ENCODE measurements at regions not wholly inside any gene's neighbourhood (a gene's known extent, or its start where the extent isn't known, plus 50 kb on each side); places are given as distances from the start of the nearest gene placed in this dataset.
"Not testable (repeated sequence)": the region's sequence is repeated elsewhere in the genome, so short reads cannot be mapped to it uniquely, and the experiment has no call there.

DNA sequence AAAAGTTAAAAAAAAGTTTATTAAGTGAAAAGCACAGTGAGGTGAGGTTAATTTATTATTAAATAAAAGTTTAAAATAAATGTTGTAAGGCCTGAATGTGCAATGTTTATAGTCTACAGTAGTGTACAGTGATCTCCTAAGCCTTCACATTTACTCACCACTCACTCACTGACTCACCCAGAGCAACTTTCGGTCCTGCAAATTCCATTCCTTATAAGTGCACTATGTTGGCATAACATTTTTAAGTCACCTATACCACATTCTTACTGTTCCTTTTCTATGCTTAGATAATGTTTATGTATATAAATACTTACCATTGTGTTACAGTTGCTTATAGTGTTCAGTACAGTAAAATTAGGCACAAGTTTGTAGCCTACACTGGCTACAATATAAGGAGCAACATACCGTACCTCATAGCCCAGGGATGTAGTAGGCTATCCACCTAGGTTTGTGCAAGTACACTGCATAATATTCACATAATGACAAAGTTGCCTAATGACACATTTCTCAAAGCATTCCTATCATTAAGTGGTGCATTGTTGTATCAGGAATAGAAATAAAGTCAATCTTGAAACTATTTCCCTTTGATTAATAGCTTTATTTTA, 426.5 kb upstream of the BRINP3 start:
- ATAC-seq: no peak
- DNase-seq: no peak
- H3K36me3 Mint-ChIP-seq: no peaks in the 10 kb centered on the region
- H3K4me3 Mint-ChIP-seq: no peak overlapping the region
- no peaks in the 10 kb centered on the region for H3K4me1 Mint-ChIP-seq
- peaks cover 8% of the 10 kb centered on the region for H3K9me3 Mint-ChIP-seq (ENCODE audit: low read depth)
- H3K27me3 Mint-ChIP-seq: no peaks in the 10 kb centered on the region
- H3K27ac Mint-ChIP-seq: no peak overlapping the region
- CTCF ChIA-PET: no interaction called here

DNA sequence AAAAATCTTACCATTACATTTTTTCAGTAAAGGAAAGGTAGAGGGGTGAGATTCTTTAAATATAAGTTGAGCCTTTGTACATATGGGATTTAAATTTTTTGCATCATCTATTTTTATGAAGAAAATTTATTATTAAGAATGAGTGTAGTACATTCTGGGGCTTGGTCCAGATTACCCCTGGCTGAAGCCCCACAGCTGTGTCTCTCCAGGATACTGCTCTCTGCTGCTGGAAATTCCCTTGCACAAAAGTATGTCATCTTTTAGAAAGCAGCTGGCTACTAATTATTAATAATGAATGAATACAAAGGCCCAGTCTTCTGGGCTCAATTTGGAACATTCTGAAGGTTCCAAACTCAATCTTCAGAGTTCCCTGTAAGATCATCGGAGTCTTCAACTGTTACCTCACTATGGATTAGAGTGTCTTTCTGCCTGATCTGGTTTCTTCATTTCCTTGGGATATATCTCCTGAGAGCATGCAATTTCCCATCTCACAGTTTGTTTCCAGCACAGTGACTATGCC, 428.6 kb upstream of the BRINP3 start:
- no peak overlapping the region for H3K27ac Mint-ChIP-seq
- H3K9me3 Mint-ChIP-seq (ENCODE audit: low read depth): peaks cover 8% of the 10 kb centered on the region
- no peaks in the 10 kb centered on the region for H3K36me3 Mint-ChIP-seq
- DNase-seq (no peak), ATAC-seq (no peak)
- CTCF ChIA-PET: no interaction called here
- H3K4me1 Mint-ChIP-seq: no peaks in the 10 kb centered on the region
- H3K27me3 Mint-ChIP-seq: no peaks in the 10 kb centered on the region
- H3K4me3 Mint-ChIP-seq: no peak overlapping the region

DNA sequence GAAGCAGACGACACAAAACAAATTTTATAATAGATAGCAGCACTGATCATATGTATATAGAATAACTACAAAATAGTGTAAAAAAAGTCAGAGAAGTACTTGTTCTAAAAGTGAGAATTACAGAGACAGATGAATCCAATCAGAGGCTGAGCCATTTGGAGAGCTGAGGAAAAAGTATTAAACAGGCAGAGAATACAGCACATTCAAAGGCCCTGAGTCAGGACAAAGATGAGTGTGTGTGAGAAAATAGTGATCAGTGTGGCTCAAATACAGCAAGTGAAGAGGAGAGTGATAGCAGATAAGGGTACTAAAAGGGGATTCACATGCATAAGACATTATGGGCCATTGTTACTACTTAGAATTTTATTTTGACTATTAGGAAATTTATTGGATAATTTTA, 430.6 kb upstream of the BRINP3 start:
- no peak for ATAC-seq
- H3K27me3 Mint-ChIP-seq: no peaks in the 10 kb centered on the region
- CTCF ChIA-PET: no interaction called here
- no peaks in the 10 kb centered on the region for H3K36me3 Mint-ChIP-seq
- H3K4me1 Mint-ChIP-seq: no peaks in the 10 kb centered on the region
- peaks cover 9% of the 10 kb centered on the region for H3K9me3 Mint-ChIP-seq (ENCODE audit: low read depth)
- H3K4me3 Mint-ChIP-seq: no peak overlapping the region
- DNase-seq: no peak
- H3K27ac Mint-ChIP-seq: no peak overlapping the region

DNA sequence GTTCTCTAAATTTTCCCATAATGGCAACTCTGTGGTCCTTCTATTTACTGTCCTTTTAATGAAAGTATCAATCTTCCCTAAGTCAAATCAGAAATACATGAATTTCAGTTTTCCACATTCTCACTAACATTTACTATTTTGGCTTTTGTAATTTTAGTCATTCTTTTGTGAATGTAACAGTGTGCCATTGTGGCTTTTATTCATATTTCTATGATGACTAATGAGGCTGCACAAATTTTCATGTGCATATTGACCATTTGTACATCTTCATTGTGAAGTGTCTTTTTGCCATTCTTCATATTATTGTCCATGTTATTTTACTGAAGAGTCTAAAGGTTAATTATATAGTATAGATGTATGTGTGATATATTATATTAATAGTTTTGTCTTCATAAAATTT, 431.0 kb upstream of the BRINP3 start:
- H3K9me3 Mint-ChIP-seq (ENCODE audit: low read depth): peaks cover 9% of the 10 kb centered on the region
- no peaks in the 10 kb centered on the region for H3K36me3 Mint-ChIP-seq
- H3K27ac Mint-ChIP-seq: no peak overlapping the region
- no peak for ATAC-seq
- CTCF ChIA-PET: no interaction called here
- no peak for DNase-seq
- H3K27me3 Mint-ChIP-seq: no peaks in the 10 kb centered on the region
- H3K4me3 Mint-ChIP-seq: no peak overlapping the region
- no peaks in the 10 kb centered on the region for H3K4me1 Mint-ChIP-seq

DNA sequence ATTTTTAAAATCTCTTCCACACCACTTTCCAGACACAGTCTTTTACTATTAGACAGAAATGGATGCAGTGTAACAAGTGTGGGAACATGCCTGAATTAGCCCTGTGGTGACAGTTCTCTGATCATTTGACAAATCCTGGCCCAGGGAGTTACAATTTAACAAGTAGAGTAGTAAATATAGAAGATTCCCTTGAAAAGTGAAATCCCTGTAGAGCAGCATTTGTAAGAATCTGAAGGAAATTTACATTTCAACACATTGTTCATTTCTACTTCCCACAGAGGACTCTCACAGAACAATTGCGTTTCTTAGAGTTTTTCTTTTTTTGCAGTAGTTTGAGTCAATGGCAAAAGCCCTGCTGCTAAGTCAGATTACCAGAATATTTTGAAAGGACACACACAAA, 458.3 kb upstream of the BRINP3 start:
- no peaks in the 10 kb centered on the region for H3K4me1 Mint-ChIP-seq
- H3K27me3 Mint-ChIP-seq: no peaks in the 10 kb centered on the region
- CTCF ChIA-PET: no interaction called here
- no peaks in the 10 kb centered on the region for H3K36me3 Mint-ChIP-seq
- peaks cover 6% of the 10 kb centered on the region for H3K9me3 Mint-ChIP-seq (ENCODE audit: low read depth)
- no peak overlapping the region for H3K4me3 Mint-ChIP-seq
- DNase-seq (no peak), ATAC-seq (no peak)
- H3K27ac Mint-ChIP-seq: no peak overlapping the region

DNA sequence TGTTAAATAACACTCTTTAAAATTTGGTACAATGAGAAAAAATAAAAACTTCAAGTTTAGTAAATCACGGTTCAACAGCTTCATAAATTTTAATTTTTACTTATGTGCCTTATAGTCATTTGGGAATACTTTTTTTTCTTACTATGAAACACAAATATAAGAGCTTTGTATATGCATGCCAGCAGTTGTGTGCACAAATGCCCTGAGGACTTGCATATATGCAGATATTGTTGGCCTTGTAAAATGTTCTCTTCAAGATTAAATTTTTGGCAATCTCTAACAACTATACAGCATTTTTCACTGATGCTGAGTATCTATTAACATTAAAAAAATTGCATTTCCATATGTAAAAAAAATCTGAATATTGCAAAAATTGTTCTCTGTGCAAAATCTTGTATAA, 458.7 kb upstream of the BRINP3 start:
- no peak for DNase-seq
- Mint-ChIP-seq H3K9me3 (ENCODE audit: low read depth) (peaks cover 6% of the 10 kb centered on the region), H3K27ac (no peak overlapping the region), H3K27me3 (no peaks in the 10 kb centered on the region), H3K4me1 (no peaks in the 10 kb centered on the region), H3K36me3 (no peaks in the 10 kb centered on the region), H3K4me3 (no peak overlapping the region)
- CTCF ChIA-PET: no interaction called here
- ATAC-seq: no peak

DNA sequence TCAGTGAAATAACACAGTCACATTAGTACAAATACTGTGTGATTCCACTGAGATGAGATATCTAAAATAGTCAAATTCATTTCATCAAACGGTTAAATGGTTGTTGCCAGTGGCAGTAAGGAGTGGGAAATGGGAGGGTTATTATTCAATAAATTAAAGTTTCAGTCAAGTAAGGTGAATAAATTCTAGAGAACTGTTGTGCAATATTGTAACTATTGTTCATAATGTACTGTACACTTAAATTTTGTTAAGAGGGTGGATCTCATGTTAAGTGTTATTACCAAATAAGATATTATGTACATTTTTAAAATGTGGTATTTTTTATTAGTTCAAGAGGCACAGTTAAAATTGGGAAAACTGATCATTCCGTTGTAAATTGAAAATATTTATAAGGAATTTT, 463.3 kb upstream of the BRINP3 start:
- CTCF ChIA-PET: no interaction called here
- Mint-ChIP-seq H3K4me1 (no peaks in the 10 kb centered on the region), H3K27ac (no peak overlapping the region), H3K4me3 (no peak overlapping the region), H3K9me3 (ENCODE audit: low read depth) (peaks cover 4% of the 10 kb centered on the region), H3K27me3 (no peaks in the 10 kb centered on the region), H3K36me3 (no peaks in the 10 kb centered on the region)
- no peak for DNase-seq
- no peak for ATAC-seq

DNA sequence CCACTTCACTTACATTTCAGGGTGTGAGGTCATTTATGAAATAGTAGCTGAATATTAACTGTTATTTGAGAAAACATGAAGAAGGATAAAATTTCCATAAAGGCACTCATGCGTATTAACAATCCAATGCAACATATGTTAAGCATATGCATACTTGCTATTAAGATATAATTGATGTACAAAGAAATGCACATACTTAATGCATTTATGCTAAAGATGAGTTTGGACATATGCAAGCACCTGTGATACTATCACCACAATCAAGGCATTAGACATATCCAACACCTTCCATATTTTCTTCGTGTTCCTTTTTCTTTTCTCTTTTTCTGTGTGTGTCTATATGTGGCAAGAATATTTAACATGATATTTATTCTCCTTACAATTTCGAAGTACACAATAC, 464.8 kb upstream of the BRINP3 start:
- ATAC-seq (no peak), DNase-seq (no peak)
- H3K9me3 Mint-ChIP-seq (ENCODE audit: low read depth): peaks cover 4% of the 10 kb centered on the region
- CTCF ChIA-PET: no interaction called here
- no peak overlapping the region for H3K4me3 Mint-ChIP-seq
- H3K27ac Mint-ChIP-seq: no peak overlapping the region
- no peaks in the 10 kb centered on the region for H3K27me3 Mint-ChIP-seq
- no peaks in the 10 kb centered on the region for H3K36me3 Mint-ChIP-seq
- no peaks in the 10 kb centered on the region for H3K4me1 Mint-ChIP-seq

DNA sequence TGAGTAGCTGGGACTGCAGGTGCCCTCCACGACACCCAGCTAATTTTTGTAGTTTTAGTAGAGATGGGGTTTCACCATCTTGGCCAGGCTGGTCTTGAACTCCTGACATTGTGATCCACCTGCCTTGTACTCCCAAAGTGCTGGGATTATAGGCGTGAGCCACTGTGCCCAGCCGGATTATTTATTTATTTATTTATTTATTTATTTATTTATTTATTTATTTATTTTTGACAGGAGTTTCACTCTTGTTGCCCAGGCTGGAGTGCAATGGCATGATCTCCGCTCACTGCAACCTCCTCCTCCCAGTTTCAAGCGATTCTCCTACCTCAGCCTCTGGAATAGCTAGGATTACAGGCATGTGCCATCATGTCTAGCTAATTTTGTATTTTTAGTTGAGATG, 466.1 kb upstream of the BRINP3 start:
- DNase-seq; H3K27me3 Mint-ChIP-seq; H3K36me3 Mint-ChIP-seq; H3K27ac Mint-ChIP-seq; H3K4me1 Mint-ChIP-seq; ATAC-seq; H3K4me3 Mint-ChIP-seq; H3K9me3 Mint-ChIP-seq (ENCODE audit: low read depth); CTCF ChIA-PET: not testable (repeated sequence)

DNA sequence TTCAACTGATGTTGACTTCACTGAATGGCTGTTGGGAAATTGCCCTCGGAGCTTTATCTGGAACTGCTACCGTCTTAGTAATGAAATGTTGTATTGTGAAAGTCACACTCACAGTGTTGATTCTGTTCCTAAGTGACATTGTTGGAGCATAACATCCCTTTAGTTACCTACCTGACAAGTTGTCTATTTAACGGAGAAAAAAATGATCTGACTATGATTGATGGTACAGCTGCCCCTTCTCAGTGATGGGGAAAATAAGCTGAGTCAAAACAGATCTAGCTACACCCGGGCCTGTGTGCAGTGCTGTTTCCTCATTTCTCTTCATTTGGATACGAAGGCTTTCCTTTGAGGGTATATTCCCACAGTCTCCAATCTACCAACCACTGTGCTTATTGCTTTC, 472.3 kb upstream of the BRINP3 start:
- Mint-ChIP-seq H3K27me3 (no peaks in the 10 kb centered on the region), H3K4me1 (no peaks in the 10 kb centered on the region), H3K9me3 (ENCODE audit: low read depth) (peaks cover 5% of the 10 kb centered on the region), H3K4me3 (no peak overlapping the region), H3K36me3 (no peaks in the 10 kb centered on the region), H3K27ac (no peak overlapping the region)
- ATAC-seq: no peak
- DNase-seq: no peak
- CTCF ChIA-PET: no interaction called here

DNA sequence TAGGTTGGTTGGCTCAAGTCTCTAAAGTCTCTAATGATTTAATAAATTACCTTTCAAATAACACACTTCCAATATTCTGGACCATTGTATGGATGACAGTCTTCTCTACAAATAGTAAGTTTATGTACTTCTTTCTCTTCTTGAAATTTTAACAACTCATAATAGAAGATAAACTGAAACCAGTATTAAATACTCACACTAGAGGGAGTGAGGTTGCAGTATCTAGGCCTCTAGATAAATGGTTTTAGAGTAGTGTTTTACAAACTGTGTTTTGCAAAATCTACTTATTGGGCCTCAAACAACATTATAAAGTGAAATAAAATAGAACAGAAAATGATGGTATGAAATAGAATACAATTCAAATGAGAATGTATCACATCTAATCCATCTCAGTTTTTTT, 479.9 kb upstream of the BRINP3 start:
- Mint-ChIP-seq H3K36me3 (no peaks in the 10 kb centered on the region), H3K4me3 (no peak overlapping the region), H3K4me1 (no peaks in the 10 kb centered on the region), H3K27ac (no peak overlapping the region), H3K9me3 (ENCODE audit: low read depth) (peaks cover 4% of the 10 kb centered on the region), H3K27me3 (no peaks in the 10 kb centered on the region)
- CTCF ChIA-PET: no interaction called here
- ATAC-seq (no peak), DNase-seq (no peak)

DNA sequence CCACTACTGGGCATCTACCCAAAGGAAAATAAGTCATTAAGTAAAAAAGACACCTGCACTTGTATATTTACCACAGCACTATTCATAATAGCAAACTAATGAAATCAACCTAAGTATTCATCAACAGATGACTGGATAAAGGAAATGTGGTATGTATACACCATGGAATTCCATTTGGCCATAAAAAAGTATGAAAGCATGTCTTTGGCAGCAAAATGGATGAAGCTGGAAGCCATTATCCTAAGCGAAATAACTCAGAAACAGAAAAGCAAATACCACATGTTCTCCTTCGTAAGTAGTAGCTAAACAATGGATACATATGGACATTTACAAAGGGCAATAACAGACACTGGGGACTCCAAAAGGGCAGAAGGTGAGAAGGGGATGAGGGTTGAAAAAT, 485.7 kb upstream of the BRINP3 start:
- no peak overlapping the region for H3K4me3 Mint-ChIP-seq
- H3K36me3 Mint-ChIP-seq: no peaks in the 10 kb centered on the region
- no peaks in the 10 kb centered on the region for H3K27me3 Mint-ChIP-seq
- CTCF ChIA-PET: no interaction called here
- ATAC-seq (no peak), DNase-seq (no peak)
- no peak overlapping the region for H3K27ac Mint-ChIP-seq
- H3K9me3 Mint-ChIP-seq (ENCODE audit: low read depth): peaks cover 4% of the 10 kb centered on the region
- H3K4me1 Mint-ChIP-seq: no peaks in the 10 kb centered on the region

DNA sequence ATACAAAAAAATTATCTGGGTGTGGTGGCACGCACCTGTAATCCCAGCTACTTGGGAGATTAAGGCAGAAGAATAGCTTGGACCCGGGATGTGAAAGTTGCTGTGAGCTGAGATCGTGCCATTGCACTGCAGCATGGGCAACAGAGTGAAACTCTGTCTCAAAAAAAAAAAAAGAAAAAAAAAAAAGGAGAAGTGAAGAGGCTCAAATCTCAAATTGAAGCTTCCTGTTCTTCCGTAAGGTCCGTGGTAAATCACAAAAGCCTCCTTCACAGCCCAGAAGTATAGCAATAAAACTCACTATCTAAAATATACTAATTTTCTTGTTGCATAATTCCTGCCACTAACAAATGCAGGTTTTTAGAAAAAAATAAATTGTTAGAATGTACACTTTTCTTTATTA, 498.2 kb upstream of the BRINP3 start:
- H3K27ac Mint-ChIP-seq: no peak overlapping the region
- CTCF ChIA-PET: no interaction called here

DNA sequence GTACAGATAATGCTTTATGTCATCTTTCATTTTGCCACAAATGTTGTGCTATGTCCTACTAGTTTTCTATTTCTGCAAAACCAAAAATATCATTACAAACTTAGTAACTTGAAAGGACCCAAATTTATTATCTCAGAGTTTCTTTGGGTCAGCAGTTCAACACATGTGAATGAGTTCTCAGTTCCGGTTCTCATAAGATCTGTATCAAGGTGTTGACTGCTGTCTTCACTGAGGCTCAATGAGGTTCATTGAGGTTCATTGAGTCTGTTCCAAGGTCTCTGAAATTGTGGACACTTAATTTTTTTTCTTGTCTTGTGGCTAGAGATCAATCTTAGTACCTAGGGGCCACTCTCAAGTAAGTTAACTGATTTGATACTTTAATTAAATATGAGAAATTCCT, 525.1 kb upstream of the BRINP3 start:
- no peaks in the 10 kb centered on the region for H3K36me3 Mint-ChIP-seq
- H3K4me3 Mint-ChIP-seq: no peak overlapping the region
- H3K9me3 Mint-ChIP-seq (ENCODE audit: low read depth): peaks cover 8% of the 10 kb centered on the region
- DNase-seq (no peak), ATAC-seq (no peak)
- H3K27ac Mint-ChIP-seq: no peak overlapping the region
- H3K27me3 Mint-ChIP-seq: no peaks in the 10 kb centered on the region
- CTCF ChIA-PET: no interaction called here
- H3K4me1 Mint-ChIP-seq: no peaks in the 10 kb centered on the region

More for the DNA sequence above, 498.2 kb upstream of the BRINP3 start:
- DNase-seq (no peak), ATAC-seq (no peak)
- H3K27me3 Mint-ChIP-seq: no peaks in the 10 kb centered on the region
- H3K4me1 Mint-ChIP-seq: no peaks in the 10 kb centered on the region
- peaks cover 8% of the 10 kb centered on the region for H3K9me3 Mint-ChIP-seq (ENCODE audit: low read depth)
- H3K36me3 Mint-ChIP-seq: no peaks in the 10 kb centered on the region
- H3K4me3 Mint-ChIP-seq: no peak overlapping the region

DNA sequence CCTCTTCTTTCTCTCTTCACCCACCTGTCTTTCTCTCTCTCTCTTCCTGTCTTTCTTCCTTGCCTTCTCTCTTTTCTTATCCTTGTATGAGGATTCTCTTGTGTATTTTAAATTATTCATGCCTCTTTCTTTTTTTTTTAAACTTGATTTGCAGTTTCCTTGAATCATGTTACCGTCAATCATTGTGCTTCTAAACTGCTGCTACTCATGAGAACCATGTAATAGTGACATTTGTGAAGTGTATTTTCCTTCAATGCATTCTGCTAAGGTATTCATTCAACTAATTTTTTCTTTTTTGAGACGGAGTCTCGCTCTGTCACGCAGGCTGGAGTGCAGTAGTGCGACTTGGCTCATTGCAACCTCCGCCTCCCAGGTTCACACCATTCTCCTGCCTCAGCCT, 539.1 kb upstream of the BRINP3 start:
- H3K9me3 Mint-ChIP-seq (ENCODE audit: low read depth): peaks cover 3% of the 10 kb centered on the region
- ATAC-seq (no peak), DNase-seq (no peak)
- CTCF ChIA-PET: no interaction called here
- H3K4me1 Mint-ChIP-seq: no peaks in the 10 kb centered on the region
- H3K4me3 Mint-ChIP-seq: no peak overlapping the region
- no peak overlapping the region for H3K27ac Mint-ChIP-seq
- no peaks in the 10 kb centered on the region for H3K36me3 Mint-ChIP-seq
- no peaks in the 10 kb centered on the region for H3K27me3 Mint-ChIP-seq

All from activated CD8-positive, alpha-beta memory T cell treated with anti-CD3 and anti-CD28 coated beads, Interleukin-2, amount 10 ng/mL, durations not matched to agents 7 days and 5 days (primary cell).